Neuronal stem cell (in vitro differentiated cells): ENCODE measurements at regions not wholly inside any gene's neighbourhood (a gene's known extent, or its start where the extent isn't known, plus 50 kb on each side); places are given as distances from the start of the nearest gene placed in this dataset.

Experiments used
- DNase-seq: peaks from one replicate; pipeline ENCODE4 v3.0.0-alpha.2; 2013; ENCODE audit warnings: low spot score
- H2AFZ ChIP-seq: one replicate; pipeline ENCODE4 v1.6.1; 2013; ENCODE audit warnings: mild to moderate bottlenecking, low read length, inconsistent platforms
- H2AK5ac ChIP-seq: 2 replicates; pipeline ENCODE4 v1.6.1; 2013; ENCODE audit warnings: low read depth, mild to moderate bottlenecking, inconsistent platforms, low read length, moderate library complexity, mixed read lengths
- H2BK120ac ChIP-seq: 2 replicates; pipeline ENCODE4 v1.6.1; 2013; ENCODE audit warnings: low read depth, mild to moderate bottlenecking, inconsistent platforms, low read length, moderate library complexity, mixed read lengths
- H2BK12ac ChIP-seq: one replicate; pipeline ENCODE4 v1.6.1; 2013; ENCODE audit warnings: low read length, inconsistent platforms
- H2BK15ac ChIP-seq: 2 replicates; pipeline ENCODE4 v1.6.1; 2013; ENCODE audit warnings: mild to moderate bottlenecking, low read length, inconsistent platforms, mixed read lengths
- H2BK5ac ChIP-seq: one replicate; pipeline ENCODE4 v1.6.1; 2013; ENCODE audit warnings: inconsistent platforms, mild to moderate bottlenecking, low read length, moderate library complexity
- H3K14ac ChIP-seq: one replicate; pipeline ENCODE4 v1.6.1; 2013; ENCODE audit warnings: low read length, inconsistent platforms
- H3K18ac ChIP-seq: 2 replicates; pipeline ENCODE4 v1.6.1; 2013; ENCODE audit warnings: low read length, inconsistent platforms
- H3K23ac ChIP-seq: 2 replicates; pipeline ENCODE4 v1.6.1; 2013; ENCODE audit warnings: low read depth, mild to moderate bottlenecking, mixed read lengths, low read length, inconsistent platforms; ENCODE audit not compliant: poor library complexity
- H3K27ac ChIP-seq: replicated peaks from 3 replicates; pipeline ENCODE4 v1.5.1; 2013; ENCODE audit warnings: low read length, inconsistent platforms
- H3K27me3 ChIP-seq, 3 experiments: 2 replicates each; pipeline ENCODE4 v1.6.1; 2013; ENCODE audit warnings: low read length in 3 of 3, mild to moderate bottlenecking in 2 of 3, inconsistent platforms in 1 of 3, low read depth in 1 of 3, mixed read lengths in 1 of 3, moderate library complexity in 1 of 3; ENCODE audit not compliant: control insufficient read depth in 3 of 3, insufficient read depth in 3 of 3
- H3K36me3 ChIP-seq, 2 donors: replicated peaks in 1 of 2; 2 replicates each; pipeline ENCODE4 v1.6.1; 2013; ENCODE audit warnings: low read length in 2 of 2; ENCODE audit not compliant: control insufficient read depth in 2 of 2, insufficient read depth in 2 of 2
- H3K4ac ChIP-seq: 2 replicates; pipeline ENCODE4 v1.6.1; 2013; ENCODE audit warnings: inconsistent platforms, mild to moderate bottlenecking, low read length, moderate library complexity
- H3K4me1 ChIP-seq, 2 donors: 1 replicate in 1 of 2; 2 replicates in 1 of 2; pipeline ENCODE4 v1.6.1; 2013; ENCODE audit warnings: low read length in 2 of 2, low read depth in 1 of 2; ENCODE audit not compliant: control insufficient read depth in 2 of 2, insufficient read depth in 1 of 2
- H3K4me2 ChIP-seq: one replicate; pipeline ENCODE4 v1.6.1; 2013; ENCODE audit warnings: mild to moderate bottlenecking, low read length, inconsistent platforms; ENCODE audit not compliant: insufficient read depth, poor library complexity, severe bottlenecking
- H3K4me3 ChIP-seq, 2 donors: 2 replicates each; pipeline ENCODE4 v1.5.1; 2013; ENCODE audit warnings: low read length in 2 of 2, mild to moderate bottlenecking in 2 of 2, inconsistent platforms in 1 of 2, moderate library complexity in 1 of 2
- H3K79me1 ChIP-seq: one replicate; pipeline ENCODE4 v1.6.1; 2013; ENCODE audit warnings: low read depth, mild to moderate bottlenecking, inconsistent platforms, low read length, moderate library complexity
- H3K9ac ChIP-seq: one replicate; pipeline ENCODE4 v1.6.1; 2013; ENCODE audit warnings: mild to moderate bottlenecking, low read depth, low read length, inconsistent platforms; ENCODE audit not compliant: poor library complexity
- H3K9me3 ChIP-seq, 2 donors: replicated peaks in 1 of 2; 2 replicates each; pipeline versions ENCODE3 to v1.6.1; 2013; ENCODE audit warnings: low read length in 2 of 2, mild to moderate bottlenecking in 2 of 2, inconsistent platforms in 1 of 2, low read depth in 1 of 2, mixed read lengths in 1 of 2, moderate library complexity in 1 of 2; ENCODE audit not compliant: control insufficient read depth in 2 of 2, insufficient read depth in 1 of 2
- H4K8ac ChIP-seq: one replicate; pipeline ENCODE4 v1.6.1; 2013; ENCODE audit warnings: low read depth, mild to moderate bottlenecking, inconsistent platforms, low read length, moderate library complexity
- H4K91ac ChIP-seq: one replicate; pipeline ENCODE4 v1.6.1; 2013; ENCODE audit warnings: low read length, low read depth, mild to moderate bottlenecking, inconsistent platforms; ENCODE audit not compliant: poor library complexity
- WGBS, 2 donors: extraction: QIAGEN DNeasy Blood & Tissue Kit; methylation state at CpG; one replicate each; pipeline ENCODE4 v1.1.7; 2013; ENCODE audit warnings: missing lambda C conversion rate in 2 of 2, mixed read lengths in 1 of 2; ENCODE audit not compliant: insufficient read length in 2 of 2, insufficient replicate concordance in 1 of 2; ENCODE audit errors: extremely low coverage in 2 of 2; 5-methylcytosine and 5-hydroxymethylcytosine counted together

- Histone ChIP-seq H4K91ac (no peak overlapping the region), H3K4me3 (no peak overlapping the region), H2BK5ac (no peak overlapping the region), H4K8ac (no peak overlapping the region), H3K4me2 (no peak overlapping the region), H2BK12ac (no peak overlapping the region), H3K27ac (no peak overlapping the region), H3K9ac (no peak overlapping the region), H3K9me3 (peaks cover 0 to under 1% of the 10 kb centered on the region in 2 donors), H3K14ac (no peak overlapping the region), H3K18ac (no peak overlapping the region), H3K36me3 (no peaks in the 10 kb centered on the region), H2BK15ac (no peak overlapping the region), H3K4ac (no peak overlapping the region), H3K79me1 (no peaks in the 10 kb centered on the region), H2AFZ (no peak overlapping the region), H3K4me1 (no peaks in the 10 kb centered on the region), H2BK120ac (no peak overlapping the region), H3K23ac (no peak overlapping the region), H3K27me3 (no peaks in the 10 kb centered on the region), H2AK5ac (no peak overlapping the region)
- DNase-seq: no peak
These were observed 1887.4 kb downstream of the NCAM2 start for GRCh38 chr21:22885614-22886013.

DNA sequence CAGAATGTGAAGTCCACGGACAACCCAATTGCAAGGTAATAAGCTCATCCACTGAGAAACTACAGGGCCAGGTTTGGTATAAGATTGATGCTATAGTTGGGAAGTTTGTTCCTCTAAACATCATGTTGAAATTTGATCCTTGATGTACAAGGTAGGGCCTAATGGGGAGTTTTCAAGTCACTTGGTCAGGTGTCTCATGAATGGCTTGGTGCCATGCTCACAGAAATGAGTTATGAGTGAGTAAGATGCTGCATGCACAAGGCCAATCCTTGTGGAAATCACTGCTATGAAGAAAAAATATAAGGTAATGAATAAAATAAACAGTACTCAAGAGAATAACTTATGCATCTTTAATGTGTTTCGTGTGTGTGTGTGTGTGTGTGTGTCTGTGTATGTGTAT lies 1891.2 kb downstream of the NCAM2 start:
- H3K18ac ChIP-seq: no peak overlapping the region
- no peak overlapping the region for H2BK120ac ChIP-seq
- H3K27ac ChIP-seq: no peak overlapping the region
- H3K27me3 ChIP-seq: no peaks in the 10 kb centered on the region
- H2BK15ac ChIP-seq: no peak overlapping the region
- H3K9ac ChIP-seq: no peak overlapping the region
- H2AK5ac ChIP-seq: no peak overlapping the region
- no peak overlapping the region for H2BK12ac ChIP-seq
- no CpG with 5 or more reads among the region's 2 CpGs for WGBS, 2 donors
- H3K4me3 ChIP-seq: no peak overlapping the region
- H3K4me1 ChIP-seq: peaks cover 2 to 12% of the 10 kb centered on the region in 2 donors
- DNase-seq: no peak
- H4K91ac ChIP-seq: no peak overlapping the region
- H2BK5ac ChIP-seq: no peak overlapping the region
- H3K9me3 ChIP-seq: peaks cover 0 to 1% of the 10 kb centered on the region in 2 donors
- H3K36me3 ChIP-seq: no peaks in the 10 kb centered on the region
- no peak overlapping the region for H3K23ac ChIP-seq
- no peaks in the 10 kb centered on the region for H3K79me1 ChIP-seq
- no peak overlapping the region for H2AFZ ChIP-seq
- H4K8ac ChIP-seq: no peak overlapping the region
- no peak overlapping the region for H3K4me2 ChIP-seq
- H3K14ac ChIP-seq: no peak overlapping the region
- H3K4ac ChIP-seq: no peak overlapping the region

- no peaks in the 10 kb centered on the region for H3K79me1 ChIP-seq
- H3K9ac ChIP-seq: no peak overlapping the region
- H3K4ac ChIP-seq: no peak overlapping the region
- no peak overlapping the region for H2BK12ac ChIP-seq
- no peak overlapping the region for H4K8ac ChIP-seq
- H3K27ac ChIP-seq: no peak overlapping the region
- H3K18ac ChIP-seq: no peak overlapping the region
- peaks cover 0 to 1% of the 10 kb centered on the region in 2 donors for H3K9me3 ChIP-seq
- H4K91ac ChIP-seq: no peak overlapping the region
- H2BK15ac ChIP-seq: no peak overlapping the region
- H2BK120ac ChIP-seq: no peak overlapping the region
- no peaks in the 10 kb centered on the region for H3K36me3 ChIP-seq
- H3K23ac ChIP-seq: no peak overlapping the region
- no peak for DNase-seq
- H3K4me2 ChIP-seq: no peak overlapping the region
- no peak overlapping the region for H3K4me3 ChIP-seq
- H3K4me1 ChIP-seq: peaks cover 2 to 12% of the 10 kb centered on the region in 2 donors
- no CpG with 5 or more reads among the region's 2 CpGs for WGBS, 2 donors
- H3K14ac ChIP-seq: no peak overlapping the region
- H2AK5ac ChIP-seq: no peak overlapping the region
- H3K27me3 ChIP-seq: no peaks in the 10 kb centered on the region
- H2AFZ ChIP-seq: no peak overlapping the region
- no peak overlapping the region for H2BK5ac ChIP-seq
These were observed 1892.4 kb downstream of the NCAM2 start for GRCh38 chr21:22890656-22891055.

DNA sequence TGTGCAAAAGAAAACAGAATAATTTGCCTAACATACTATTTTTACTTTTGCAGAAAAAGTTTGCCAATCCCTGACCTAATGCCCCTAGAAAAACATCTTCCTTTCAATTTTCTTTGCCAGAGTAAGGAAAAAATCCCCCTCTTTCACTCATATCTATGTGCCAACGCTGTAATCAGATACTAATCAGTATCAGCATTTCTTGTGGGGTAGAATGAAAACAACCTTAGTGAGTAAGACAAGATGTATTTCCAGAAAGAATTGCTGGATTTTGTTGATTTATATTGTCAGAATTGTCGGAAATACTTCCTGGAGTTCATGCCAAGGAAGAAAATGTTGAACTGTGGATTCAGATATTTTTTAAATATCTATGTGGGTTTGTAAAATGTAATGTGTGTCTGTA lies 1893.8 kb downstream of the NCAM2 start:
- Histone ChIP-seq H2BK120ac (no peak overlapping the region), H3K14ac (no peak overlapping the region), H2BK12ac (no peak overlapping the region), H3K27ac (no peak overlapping the region), H2AK5ac (no peak overlapping the region), H4K91ac (no peak overlapping the region), H4K8ac (no peak overlapping the region), H3K23ac (no peak overlapping the region), H2BK15ac (no peak overlapping the region), H2BK5ac (no peak overlapping the region), H2AFZ (no peak overlapping the region), H3K4me2 (no peak overlapping the region), H3K9ac (no peak overlapping the region), H3K9me3 (peaks cover 0 to 1% of the 10 kb centered on the region in 2 donors), H3K36me3 (no peaks in the 10 kb centered on the region), H3K27me3 (no peaks in the 10 kb centered on the region), H3K4ac (no peak overlapping the region), H3K4me1 (peaks cover 2 to 12% of the 10 kb centered on the region in 2 donors), H3K18ac (no peak overlapping the region), H3K4me3 (no peak overlapping the region), H3K79me1 (no peaks in the 10 kb centered on the region)
- no peak for DNase-seq
- WGBS, 2 donors: no CpG with 5 or more reads among the region's 2 CpGs
